ENCODE measurements at regions not wholly inside any gene's neighbourhood (a gene's known extent, or its start where the extent isn't known, plus 50 kb on each side); places are given as distances from the start of the nearest gene placed in this dataset.
"Not testable (repeated sequence)": the region's sequence is repeated elsewhere in the genome, so short reads cannot be mapped to it uniquely, and the experiment has no call there.

DNA sequence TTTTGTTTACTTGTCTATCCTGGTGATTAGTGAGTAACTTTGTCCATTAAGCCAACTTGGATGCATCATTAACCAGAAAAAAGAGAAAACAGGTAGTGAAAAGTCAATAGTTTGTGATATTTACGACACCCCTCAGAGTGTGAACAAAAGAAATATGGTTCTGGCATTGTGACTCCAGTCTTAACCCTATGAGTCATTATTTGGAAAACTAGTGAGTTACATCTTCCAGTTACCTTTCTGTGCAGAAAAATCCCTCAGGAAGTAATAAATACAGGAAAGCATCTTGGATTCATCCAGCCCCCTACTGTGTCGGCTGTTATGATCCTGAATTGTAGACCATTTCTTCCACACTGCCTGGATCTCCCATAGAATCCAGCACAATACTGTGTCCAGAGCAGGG lies 379.1 kb downstream of the GALC start:
- no peaks in the 10 kb centered on the region for H3K9me3 Mint-ChIP-seq
- no peaks in the 10 kb centered on the region for H3K4me1 Mint-ChIP-seq (ENCODE audit: low read depth)

GRCh38 chr14:87607056-87607455 lies 385.9 kb downstream of the GALC start:
- not testable (repeated sequence) for H3K4me1 Mint-ChIP-seq (ENCODE audit: low read depth); H3K4me3 Mint-ChIP-seq; H3K27ac Mint-ChIP-seq; H3K36me3 Mint-ChIP-seq (ENCODE audit: low read depth); H3K27me3 Mint-ChIP-seq
- peaks cover 22% of the 10 kb centered on the region for H3K9me3 Mint-ChIP-seq

More for the DNA sequence above, 379.1 kb downstream of the GALC start:
- Mint-ChIP-seq H3K4me3 (no peak overlapping the region), H3K27ac (no peak overlapping the region), H3K27me3 (no peaks in the 10 kb centered on the region), H3K36me3 (ENCODE audit: low read depth) (no peaks in the 10 kb centered on the region)

GRCh38 chr14:87601036-87601435 lies 391.9 kb downstream of the GALC start:
- H3K9me3 Mint-ChIP-seq = peaks cover 11% of the 10 kb centered on the region
- H3K4me3 Mint-ChIP-seq = no peak overlapping the region
- no peaks in the 10 kb centered on the region for H3K4me1 Mint-ChIP-seq (ENCODE audit: low read depth)
- no peak overlapping the region for H3K27ac Mint-ChIP-seq
- H3K36me3 Mint-ChIP-seq (ENCODE audit: low read depth) = no peaks in the 10 kb centered on the region
- H3K27me3 Mint-ChIP-seq = no peaks in the 10 kb centered on the region

- H3K4me1 Mint-ChIP-seq (ENCODE audit: low read depth) = no peaks in the 10 kb centered on the region
- H3K4me3 Mint-ChIP-seq = no peak overlapping the region
- H3K9me3 Mint-ChIP-seq = peaks cover 7% of the 10 kb centered on the region
- H3K27me3 Mint-ChIP-seq = no peaks in the 10 kb centered on the region
- no peak overlapping the region for H3K27ac Mint-ChIP-seq
- no peaks in the 10 kb centered on the region for H3K36me3 Mint-ChIP-seq (ENCODE audit: low read depth)
These were observed 392.7 kb downstream of the GALC start for GRCh38 chr14:87600240-87600639.

GRCh38 chr14:87581298-87581697 lies 411.7 kb downstream of the GALC start:
- Mint-ChIP-seq H3K9me3 (peaks cover 5% of the 10 kb centered on the region), H3K27me3 (no peaks in the 10 kb centered on the region), H3K27ac (no peak overlapping the region), H3K36me3 (ENCODE audit: low read depth) (no peaks in the 10 kb centered on the region), H3K4me1 (ENCODE audit: low read depth) (no peaks in the 10 kb centered on the region), H3K4me3 (no peak overlapping the region)

DNA sequence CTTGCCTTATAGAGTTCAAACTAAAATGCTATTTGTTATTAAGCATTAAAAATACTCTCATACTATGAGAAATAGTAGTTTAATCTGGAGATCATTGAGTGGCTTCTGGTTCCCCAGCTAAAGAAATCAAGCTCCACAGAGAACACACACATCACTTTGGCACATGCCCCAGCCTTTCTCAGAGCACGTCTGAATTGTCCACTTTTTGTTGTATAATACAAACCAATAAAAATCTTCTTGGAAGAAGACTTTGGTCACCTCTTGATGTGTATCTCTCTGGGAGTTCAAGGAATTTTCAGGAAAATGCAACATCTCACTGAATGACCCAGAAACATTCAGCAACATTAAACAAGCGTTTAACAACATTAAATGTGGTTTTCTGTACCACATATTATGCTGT lies 413.9 kb downstream of the GALC start:
- H3K4me3 Mint-ChIP-seq = no peak overlapping the region
- no peaks in the 10 kb centered on the region for H3K4me1 Mint-ChIP-seq (ENCODE audit: low read depth)
- peaks cover 11% of the 10 kb centered on the region for H3K9me3 Mint-ChIP-seq
- no peaks in the 10 kb centered on the region for H3K27me3 Mint-ChIP-seq
- H3K36me3 Mint-ChIP-seq (ENCODE audit: low read depth) = no peaks in the 10 kb centered on the region
- no peak overlapping the region for H3K27ac Mint-ChIP-seq

- Mint-ChIP-seq H3K27ac (no peak overlapping the region), H3K9me3 (peaks cover 11% of the 10 kb centered on the region), H3K27me3 (no peaks in the 10 kb centered on the region), H3K4me3 (no peak overlapping the region), H3K36me3 (ENCODE audit: low read depth) (no peaks in the 10 kb centered on the region), H3K4me1 (ENCODE audit: low read depth) (no peaks in the 10 kb centered on the region)
These were observed 417.6 kb downstream of the GALC start for GRCh38 chr14:87575378-87575777.

GRCh38 chr14:87573591-87573990 lies 419.4 kb downstream of the GALC start:
- no peaks in the 10 kb centered on the region for H3K4me1 Mint-ChIP-seq (ENCODE audit: low read depth)
- no peaks in the 10 kb centered on the region for H3K27me3 Mint-ChIP-seq
- H3K36me3 Mint-ChIP-seq (ENCODE audit: low read depth) = no peaks in the 10 kb centered on the region
- H3K27ac Mint-ChIP-seq = no peak overlapping the region
- no peak overlapping the region for H3K4me3 Mint-ChIP-seq
- peaks cover 11% of the 10 kb centered on the region for H3K9me3 Mint-ChIP-seq

- no peak overlapping the region for H3K27ac Mint-ChIP-seq
- no peak overlapping the region for H3K4me3 Mint-ChIP-seq
- no peaks in the 10 kb centered on the region for H3K36me3 Mint-ChIP-seq (ENCODE audit: low read depth)
- H3K27me3 Mint-ChIP-seq = no peaks in the 10 kb centered on the region
- no peaks in the 10 kb centered on the region for H3K4me1 Mint-ChIP-seq (ENCODE audit: low read depth)
- H3K9me3 Mint-ChIP-seq = peaks cover 4% of the 10 kb centered on the region
These were observed 425.2 kb downstream of the GALC start for GRCh38 chr14:87567618-87568295.

GRCh38 chr14:87566991-87567390 lies 426.0 kb downstream of the GALC start:
- Mint-ChIP-seq H3K4me3 (no peak overlapping the region), H3K9me3 (peaks cover 4% of the 10 kb centered on the region), H3K36me3 (ENCODE audit: low read depth) (no peaks in the 10 kb centered on the region), H3K27me3 (no peaks in the 10 kb centered on the region), H3K4me1 (ENCODE audit: low read depth) (no peaks in the 10 kb centered on the region), H3K27ac (no peak overlapping the region)

- no peaks in the 10 kb centered on the region for H3K27me3 Mint-ChIP-seq
- H3K4me1 Mint-ChIP-seq (ENCODE audit: low read depth) = no peaks in the 10 kb centered on the region
- H3K27ac Mint-ChIP-seq = no peak overlapping the region
- H3K36me3 Mint-ChIP-seq (ENCODE audit: low read depth) = no peaks in the 10 kb centered on the region
- H3K9me3 Mint-ChIP-seq = peaks cover 9% of the 10 kb centered on the region
- no peak overlapping the region for H3K4me3 Mint-ChIP-seq
These were observed 445.4 kb downstream of the GALC start for GRCh38 chr14:87547536-87547935.

GRCh38 chr14:87542288-87542687 lies 450.7 kb downstream of the GALC start:
- H3K36me3 Mint-ChIP-seq (ENCODE audit: low read depth) = no peaks in the 10 kb centered on the region
- peaks cover 10% of the 10 kb centered on the region for H3K9me3 Mint-ChIP-seq
- no peaks in the 10 kb centered on the region for H3K27me3 Mint-ChIP-seq
- no peak overlapping the region for H3K4me3 Mint-ChIP-seq
- H3K27ac Mint-ChIP-seq = no peak overlapping the region
- no peaks in the 10 kb centered on the region for H3K4me1 Mint-ChIP-seq (ENCODE audit: low read depth)

DNA sequence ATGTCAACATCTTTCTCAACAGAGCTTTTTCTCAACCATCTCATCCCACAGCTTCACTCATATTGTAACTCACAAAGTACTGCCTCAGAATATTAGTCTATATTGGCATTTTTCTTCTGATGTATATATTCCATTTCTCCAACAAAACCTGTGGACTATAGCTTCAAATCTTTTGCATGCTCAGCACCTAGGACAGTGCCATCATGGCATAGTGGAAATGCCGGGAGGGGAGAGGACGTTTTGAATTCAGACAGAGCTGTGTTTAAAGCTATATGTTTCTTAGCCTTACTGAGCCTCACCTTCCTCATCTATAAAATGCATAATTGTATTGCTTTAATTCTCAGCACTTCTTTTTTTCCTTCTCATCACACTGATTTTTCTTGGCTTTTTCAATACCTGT lies 452.6 kb downstream of the GALC start:
- Mint-ChIP-seq H3K4me1 (ENCODE audit: low read depth) (no peaks in the 10 kb centered on the region), H3K27ac (no peak overlapping the region), H3K36me3 (ENCODE audit: low read depth) (no peaks in the 10 kb centered on the region), H3K9me3 (peaks cover 10% of the 10 kb centered on the region), H3K4me3 (no peak overlapping the region), H3K27me3 (no peaks in the 10 kb centered on the region)

GRCh38 chr14:87529081-87529480 lies 463.9 kb downstream of the GALC start:
- Mint-ChIP-seq H3K27ac (no peak overlapping the region), H3K9me3 (no peaks in the 10 kb centered on the region), H3K27me3 (no peaks in the 10 kb centered on the region), H3K4me1 (ENCODE audit: low read depth) (no peaks in the 10 kb centered on the region), H3K36me3 (ENCODE audit: low read depth) (no peaks in the 10 kb centered on the region), H3K4me3 (no peak overlapping the region)

- no peaks in the 10 kb centered on the region for H3K36me3 Mint-ChIP-seq (ENCODE audit: low read depth)
- H3K27ac Mint-ChIP-seq = no peak overlapping the region
- no peak overlapping the region for H3K4me3 Mint-ChIP-seq
- no peaks in the 10 kb centered on the region for H3K4me1 Mint-ChIP-seq (ENCODE audit: low read depth)
- no peaks in the 10 kb centered on the region for H3K27me3 Mint-ChIP-seq
- H3K9me3 Mint-ChIP-seq = no peaks in the 10 kb centered on the region
These were observed 466.3 kb downstream of the GALC start for GRCh38 chr14:87526731-87527130.

GRCh38 chr14:87524011-87524410 lies 469.0 kb downstream of the GALC start:
- H3K36me3 Mint-ChIP-seq (ENCODE audit: low read depth) = no peaks in the 10 kb centered on the region
- H3K9me3 Mint-ChIP-seq = no peaks in the 10 kb centered on the region
- no peak overlapping the region for H3K27ac Mint-ChIP-seq
- H3K27me3 Mint-ChIP-seq = no peaks in the 10 kb centered on the region
- no peak overlapping the region for H3K4me3 Mint-ChIP-seq
- H3K4me1 Mint-ChIP-seq (ENCODE audit: low read depth) = no peaks in the 10 kb centered on the region

Measured in stimulated activated naive CD8-positive, alpha-beta T cell treated with anti-CD3 and anti-CD28 coated beads, Interleukin-15, Interleukin-2, amounts not matched to agents 100 ng/mL and 50 ng/mL, for 24 hours (primary cell).